Lower lobe of right lung (tissue), 2 donors: ENCODE measurements at regions not wholly inside any gene's neighbourhood (a gene's known extent, or its start where the extent isn't known, plus 50 kb on each side); places are given as distances from the start of the nearest gene placed in this dataset.
A peak's percentile ranks its signal among the peaks of the same experiment; 100 is the strongest.

Experiments used
- ATAC-seq, 2 donors: fragments of 200-7000 bp; cut with Tn5 transposase; one replicate each; pipeline ENCODE4 v1.9.1; 2020 to 2022; ENCODE audit warnings: mild to moderate bottlenecking in 2 of 2, moderate library complexity in 2 of 2
- DNase-seq: peaks from one replicate; pipeline ENCODE4 v3.0.0-alpha.2; 2020
- H3K27ac ChIP-seq: fragments of 200-600 bp; one replicate; pipeline ENCODE4 v1.8.0; 2022
- H3K27me3 ChIP-seq: fragments of 200-600 bp; one replicate; pipeline ENCODE4 v1.8.0; 2022; ENCODE audit warnings: low read depth
- H3K36me3 ChIP-seq: fragments of 200-600 bp; one replicate; pipeline ENCODE4 v1.8.0; 2022; ENCODE audit warnings: mild to moderate bottlenecking
- H3K4me1 ChIP-seq: fragments of 200-600 bp; one replicate; pipeline ENCODE4 v1.8.0; 2022
- H3K4me3 ChIP-seq: fragments of 200-600 bp; one replicate; pipeline ENCODE4 v1.8.0; 2022; ENCODE audit warnings: mild to moderate bottlenecking
- H3K9me3 ChIP-seq: fragments of 200-600 bp; one replicate; pipeline ENCODE4 v1.8.0; 2022
- intact Hi-C: fragments of 100-400 bp; cut with DNase I; formaldehyde crosslinking; loops from one replicate; pipeline ENCODE4 v1.11.0; 2022
- TF ChIP-seq, protein P1 (sequence below): fragments of 200-600 bp; IDR thresholded peaks from one replicate; pipeline ENCODE4 v1.8.0; 2022; ENCODE audit warnings: antibody characterized with exemption, mild to moderate bottlenecking
- donor health status: DM: no; HTN: yes; CAD: no; lungs with severe emphysema.

DNA sequence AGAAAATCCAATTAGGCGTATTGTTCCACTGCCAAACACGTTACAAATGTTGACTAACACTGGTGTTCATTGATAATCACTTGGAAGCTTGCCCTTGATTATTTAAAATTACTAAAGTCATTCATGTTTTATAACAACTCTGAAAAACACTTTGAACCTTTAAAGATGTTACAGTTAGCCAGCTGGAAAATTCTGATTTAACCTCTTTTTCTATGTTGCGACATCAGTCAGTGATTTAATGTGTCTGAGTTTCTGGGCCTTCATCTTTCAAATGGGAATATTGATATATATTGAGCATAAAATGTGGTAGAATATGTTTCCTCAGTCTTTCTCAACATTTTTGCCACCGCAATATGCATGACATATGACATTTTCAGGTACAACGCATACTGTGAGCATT, 274.1 kb upstream of the TENM3 start:
- no peaks in the 10 kb centered on the region for H3K27me3 ChIP-seq
- no peak overlapping the region for H3K4me3 ChIP-seq
- H3K27ac ChIP-seq = no peak overlapping the region
- no peaks in the 10 kb centered on the region for H3K4me1 ChIP-seq
- no peaks in the 10 kb centered on the region for H3K36me3 ChIP-seq
- TF ChIP-seq, protein P1, sequence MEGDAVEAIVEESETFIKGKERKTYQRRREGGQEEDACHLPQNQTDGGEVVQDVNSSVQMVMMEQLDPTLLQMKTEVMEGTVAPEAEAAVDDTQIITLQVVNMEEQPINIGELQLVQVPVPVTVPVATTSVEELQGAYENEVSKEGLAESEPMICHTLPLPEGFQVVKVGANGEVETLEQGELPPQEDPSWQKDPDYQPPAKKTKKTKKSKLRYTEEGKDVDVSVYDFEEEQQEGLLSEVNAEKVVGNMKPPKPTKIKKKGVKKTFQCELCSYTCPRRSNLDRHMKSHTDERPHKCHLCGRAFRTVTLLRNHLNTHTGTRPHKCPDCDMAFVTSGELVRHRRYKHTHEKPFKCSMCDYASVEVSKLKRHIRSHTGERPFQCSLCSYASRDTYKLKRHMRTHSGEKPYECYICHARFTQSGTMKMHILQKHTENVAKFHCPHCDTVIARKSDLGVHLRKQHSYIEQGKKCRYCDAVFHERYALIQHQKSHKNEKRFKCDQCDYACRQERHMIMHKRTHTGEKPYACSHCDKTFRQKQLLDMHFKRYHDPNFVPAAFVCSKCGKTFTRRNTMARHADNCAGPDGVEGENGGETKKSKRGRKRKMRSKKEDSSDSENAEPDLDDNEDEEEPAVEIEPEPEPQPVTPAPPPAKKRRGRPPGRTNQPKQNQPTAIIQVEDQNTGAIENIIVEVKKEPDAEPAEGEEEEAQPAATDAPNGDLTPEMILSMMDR = no peak
- DNase-seq (no peak), ATAC-seq (no peak)
- intact Hi-C loops = no loop called here
- no peaks in the 10 kb centered on the region for H3K9me3 ChIP-seq

DNA sequence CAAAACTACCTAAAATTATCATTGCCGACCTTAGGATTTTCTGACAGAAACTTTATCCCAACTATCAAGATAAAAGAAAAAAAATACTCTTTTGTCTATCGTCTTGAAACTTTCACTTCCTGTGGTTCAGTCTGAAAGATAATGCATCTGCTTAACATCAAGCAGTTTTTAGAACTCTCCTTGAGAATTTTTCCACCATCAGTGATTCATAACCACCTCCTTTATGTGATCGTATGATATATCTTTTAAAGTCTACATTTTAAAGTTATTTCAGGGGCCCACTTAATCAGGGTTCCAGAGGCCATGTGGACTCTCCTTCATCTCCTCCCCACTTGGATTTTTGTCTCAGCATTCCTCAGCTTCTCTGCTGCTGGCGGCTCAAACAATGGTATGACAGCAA, 272.8 kb upstream of the TENM3 start:
- Histone ChIP-seq H3K4me1 (no peaks in the 10 kb centered on the region), H3K36me3 (no peaks in the 10 kb centered on the region), H3K4me3 (no peak overlapping the region), H3K27ac (no peak overlapping the region), H3K27me3 (no peaks in the 10 kb centered on the region), H3K9me3 (no peaks in the 10 kb centered on the region)
- no peak for DNase-seq
- ATAC-seq = no peak
- TF ChIP-seq, protein P1 = no peak
- intact Hi-C loops = no loop called here

DNA sequence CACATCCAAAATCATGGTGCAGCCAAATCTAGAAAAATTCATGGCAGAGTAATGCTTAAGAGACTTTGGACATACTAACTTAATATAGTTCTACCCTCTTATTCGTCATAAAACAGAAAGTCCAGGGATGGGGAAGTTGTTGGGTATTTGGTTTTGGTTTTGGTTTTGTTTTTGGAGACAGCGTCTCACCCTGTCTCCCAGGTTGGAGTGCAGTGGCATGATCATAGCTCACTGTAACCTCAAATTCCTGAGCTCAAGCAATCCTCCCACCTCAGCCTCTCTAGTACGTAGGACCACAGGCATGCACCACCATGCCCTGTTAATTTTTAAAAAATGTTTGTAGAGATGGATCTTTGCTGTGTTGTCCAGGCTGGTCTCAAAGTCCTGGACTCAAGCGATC, 271.8 kb upstream of the TENM3 start:
- no peak for DNase-seq
- no peaks in the 10 kb centered on the region for H3K27me3 ChIP-seq
- H3K9me3 ChIP-seq = no peaks in the 10 kb centered on the region
- no peak overlapping the region for H3K27ac ChIP-seq
- H3K36me3 ChIP-seq = no peaks in the 10 kb centered on the region
- no peaks in the 10 kb centered on the region for H3K4me1 ChIP-seq
- TF ChIP-seq, protein P1 = no peak
- intact Hi-C loops = no loop called here
- peak overlapping the region; percentile 7 for H3K4me3 ChIP-seq
- no peak for ATAC-seq

DNA sequence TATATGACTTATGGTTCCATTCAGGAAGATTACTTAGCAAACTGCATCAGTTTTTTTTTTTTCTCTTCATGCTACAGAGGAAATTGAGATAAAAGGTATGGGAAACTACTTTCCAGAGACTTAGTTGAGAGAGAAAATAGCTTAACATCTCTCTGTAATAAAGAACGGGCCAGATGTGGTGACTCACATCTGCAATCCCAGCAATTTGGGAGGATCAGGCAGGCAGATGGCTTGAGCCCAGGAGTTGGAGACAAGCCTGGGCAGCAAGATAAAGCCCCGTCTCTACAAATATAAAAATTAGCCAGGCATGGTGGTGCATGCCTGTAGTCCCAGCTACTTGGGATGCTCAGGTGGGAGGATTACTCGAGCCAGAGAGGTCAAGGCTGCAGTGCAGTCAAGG, 271.2 kb upstream of the TENM3 start:
- no peaks in the 10 kb centered on the region for H3K4me1 ChIP-seq
- DNase-seq (no peak), ATAC-seq (no peak)
- intact Hi-C loops = no loop called here
- H3K27ac ChIP-seq = no peak overlapping the region
- no peaks in the 10 kb centered on the region for H3K27me3 ChIP-seq
- no peak overlapping the region for H3K4me3 ChIP-seq
- no peaks in the 10 kb centered on the region for H3K36me3 ChIP-seq
- TF ChIP-seq, protein P1 = no peak
- no peaks in the 10 kb centered on the region for H3K9me3 ChIP-seq

DNA sequence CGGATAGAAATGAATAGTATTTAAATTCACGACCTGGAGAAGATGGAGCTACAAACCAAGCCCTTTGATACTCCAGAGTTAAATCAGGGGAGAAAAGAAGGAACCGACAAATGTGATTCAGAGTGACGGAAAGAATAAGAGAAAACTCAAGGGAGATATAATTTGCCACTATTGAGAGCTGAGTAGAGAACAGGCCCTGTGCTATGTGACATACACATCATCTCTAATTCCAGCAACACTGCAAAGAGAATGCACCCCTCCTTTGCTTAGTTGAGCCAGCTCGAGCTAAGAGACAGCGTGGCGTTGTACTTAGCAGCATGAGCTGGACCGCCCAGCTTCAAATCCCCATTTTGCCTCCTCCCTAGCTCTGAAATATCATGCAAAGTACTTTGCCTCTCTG, 266.4 kb upstream of the TENM3 start:
- no peak for ATAC-seq
- Histone ChIP-seq H3K27me3 (no peaks in the 10 kb centered on the region), H3K9me3 (no peaks in the 10 kb centered on the region), H3K27ac (no peak overlapping the region), H3K4me1 (no peaks in the 10 kb centered on the region), H3K4me3 (no peak overlapping the region), H3K36me3 (no peaks in the 10 kb centered on the region)
- intact Hi-C loops = no loop called here
- DNase-seq = no peak
- TF ChIP-seq, protein P1 = no peak

DNA sequence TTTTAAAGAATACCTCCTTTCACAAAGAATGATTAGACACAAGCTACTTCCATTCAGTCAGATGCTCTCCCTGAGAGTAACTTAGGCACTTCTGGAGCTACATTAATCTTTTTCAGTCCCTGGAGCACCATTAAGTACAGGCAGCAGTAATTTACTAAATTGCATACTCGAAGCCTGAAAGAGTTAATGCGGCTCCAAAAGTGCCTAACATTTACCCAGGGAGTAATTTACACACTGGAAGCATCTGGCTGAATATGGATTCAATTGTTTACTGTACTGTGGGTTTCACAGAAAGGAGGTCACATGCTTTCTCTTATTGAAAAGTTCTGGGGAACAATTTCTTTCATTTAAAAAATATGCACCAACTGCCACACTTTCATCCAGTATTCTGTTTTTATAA, 260.8 kb upstream of the TENM3 start:
- DNase-seq (no peak), ATAC-seq (no peak)
- TF ChIP-seq, protein P1 = no peak
- no peak overlapping the region for H3K27ac ChIP-seq
- H3K4me3 ChIP-seq = no peak overlapping the region
- no peaks in the 10 kb centered on the region for H3K27me3 ChIP-seq
- no peaks in the 10 kb centered on the region for H3K4me1 ChIP-seq
- no peaks in the 10 kb centered on the region for H3K36me3 ChIP-seq
- no peaks in the 10 kb centered on the region for H3K9me3 ChIP-seq
- intact Hi-C loops = no loop called here
